H9 (cell line): ENCODE measurements at regions not wholly inside any gene's neighbourhood (a gene's known extent, or its start where the extent isn't known, plus 50 kb on each side); places are given as distances from the start of the nearest gene placed in this dataset.

Experiments used
- DNase-seq: peaks from one replicate; pipeline ENCODE4 v3.0.0-alpha.2; 2017
- H2AFZ ChIP-seq: one replicate; pipeline ENCODE4 v1.6.1; 2013; ENCODE audit warnings: mild to moderate bottlenecking, low read length, control low read depth, moderate library complexity
- H2AK5ac ChIP-seq: 2 replicates; pipeline ENCODE4 v1.6.1; 2013; ENCODE audit warnings: low read length, control low read depth, mixed read lengths; ENCODE audit not compliant: insufficient read length
- H2BK120ac ChIP-seq: one replicate; pipeline ENCODE4 v1.6.1; 2013; ENCODE audit warnings: low read depth, mild to moderate bottlenecking, low read length, control low read depth, inconsistent platforms; ENCODE audit not compliant: poor library complexity, severe bottlenecking
- H2BK12ac ChIP-seq: 2 replicates; pipeline ENCODE4 v1.6.1; 2013; ENCODE audit warnings: low read length, control low read depth, mixed read lengths, low read depth; ENCODE audit not compliant: insufficient read length
- H2BK15ac ChIP-seq: 2 replicates; pipeline ENCODE4 v1.6.1; 2013; ENCODE audit warnings: low read depth, low read length, control low read depth
- H2BK20ac ChIP-seq: one replicate; pipeline ENCODE4 v1.6.1; 2013; ENCODE audit warnings: low read depth, mild to moderate bottlenecking, low read length, control low read depth, inconsistent platforms; ENCODE audit not compliant: poor library complexity, severe bottlenecking
- H2BK5ac ChIP-seq: 2 replicates; pipeline ENCODE4 v1.6.1; 2013; ENCODE audit warnings: low read length, control low read depth, mixed read lengths; ENCODE audit not compliant: insufficient read length
- H3K14ac ChIP-seq: 2 replicates; pipeline ENCODE4 v1.6.1; 2013; ENCODE audit warnings: low read length, control low read depth; ENCODE audit not compliant: insufficient read depth
- H3K18ac ChIP-seq: 2 replicates; pipeline ENCODE4 v1.6.1; 2013; ENCODE audit warnings: low read depth, mild to moderate bottlenecking, mixed read lengths, low read length, control low read depth; ENCODE audit not compliant: insufficient read length
- H3K23ac ChIP-seq: 2 replicates; pipeline ENCODE4 v1.6.1; 2013; ENCODE audit warnings: low read length, control low read depth, mixed read lengths, low read depth; ENCODE audit not compliant: insufficient read length
- H3K23me2 ChIP-seq: 2 replicates; pipeline ENCODE4 v1.6.1; 2013; ENCODE audit warnings: low read depth, mild to moderate bottlenecking, mixed read lengths, low read length, control low read depth; ENCODE audit not compliant: insufficient read length, poor library complexity, severe bottlenecking
- H3K27ac ChIP-seq: 2 replicates; pipeline ENCODE4 v1.5.1; 2013; ENCODE audit warnings: low read length, control low read depth, mixed read lengths, low read depth; ENCODE audit not compliant: insufficient read length
- H3K27me3 ChIP-seq: 2 replicates; pipeline ENCODE4 v1.6.1; 2013; ENCODE audit warnings: low read length, control low read depth, inconsistent platforms; ENCODE audit not compliant: insufficient read depth
- H3K4ac ChIP-seq: 2 replicates; pipeline ENCODE4 v1.6.1; 2013; ENCODE audit warnings: low read depth, mild to moderate bottlenecking, control low read depth, inconsistent platforms, low read length, moderate library complexity
- H3K4me1 ChIP-seq: 2 replicates; pipeline ENCODE4 v1.6.1; 2013; ENCODE audit warnings: low read length, control low read depth, inconsistent platforms; ENCODE audit not compliant: insufficient read depth
- H3K4me2 ChIP-seq: 2 replicates; pipeline ENCODE4 v1.6.1; 2013; ENCODE audit warnings: low read length, control low read depth, mixed read lengths; ENCODE audit not compliant: insufficient read length, insufficient read depth
- H3K56ac ChIP-seq: 2 replicates; pipeline ENCODE4 v1.6.1; 2013; ENCODE audit warnings: low read depth, mild to moderate bottlenecking, mixed read lengths, low read length, control low read depth; ENCODE audit not compliant: insufficient read length
- H3K79me1 ChIP-seq: 2 replicates; pipeline ENCODE4 v1.6.1; 2013; ENCODE audit warnings: low read depth, mild to moderate bottlenecking, moderate library complexity, low read length, control low read depth, inconsistent platforms; ENCODE audit not compliant: insufficient read depth, poor library complexity, severe bottlenecking
- H3K79me2 ChIP-seq: 2 replicates; pipeline ENCODE4 v1.6.1; 2013; ENCODE audit warnings: low read length, control low read depth, inconsistent platforms; ENCODE audit not compliant: insufficient read depth
- H3K9ac ChIP-seq: 2 replicates; pipeline ENCODE4 v1.6.1; 2013; ENCODE audit warnings: low read length, control low read depth, mixed read lengths; ENCODE audit not compliant: insufficient read length; ENCODE audit errors: extremely low read depth
- H3K9me3 ChIP-seq: one replicate; pipeline ENCODE4 v1.6.1; 2013; ENCODE audit warnings: low read depth, low read length, inconsistent platforms; ENCODE audit not compliant: control insufficient read depth
- H3T11ph ChIP-seq: one replicate; pipeline ENCODE4 v1.6.1; 2013; ENCODE audit warnings: mild to moderate bottlenecking, low read length, control low read depth, inconsistent platforms
- H4K20me1 ChIP-seq: one replicate; pipeline ENCODE4 v1.6.1; 2013; ENCODE audit not compliant: control insufficient read depth, insufficient read length, insufficient read depth
- H4K5ac ChIP-seq: 2 replicates; pipeline ENCODE4 v1.6.1; 2013; ENCODE audit warnings: low read depth, mild to moderate bottlenecking, mixed read lengths, low read length, control low read depth; ENCODE audit not compliant: insufficient read length
- H4K8ac ChIP-seq: replicated peaks from 2 replicates; pipeline ENCODE4 v1.6.1; 2013; ENCODE audit warnings: low read length, control low read depth, mixed read lengths, low read depth; ENCODE audit not compliant: insufficient read length
- H4K91ac ChIP-seq: 2 replicates; pipeline ENCODE4 v1.6.1; 2013; ENCODE audit warnings: low read depth, mild to moderate bottlenecking, moderate library complexity, mixed read lengths, low read length, control low read depth; ENCODE audit not compliant: insufficient read length
- H3K27ac Mint-ChIP-seq, 3 experiments: 2 replicates in 2 of 3; 3 replicates in 1 of 3; pipeline ENCODE4 v1.8.0; 2020 to 2021; ENCODE audit warnings: mixed read lengths in 3 of 3, mild to moderate bottlenecking in 1 of 3, moderate library complexity in 1 of 3
- H3K27me3 Mint-ChIP-seq: 2 replicates; pipeline ENCODE4 v1.8.0; 2021; ENCODE audit warnings: low read depth, mild to moderate bottlenecking, moderate library complexity, mixed read lengths
- H3K36me3 Mint-ChIP-seq, 3 experiments: 2 replicates in 2 of 3; 3 replicates in 1 of 3; pipeline ENCODE4 v1.8.0; 2020 to 2021; ENCODE audit warnings: low read depth in 3 of 3, mixed read lengths in 3 of 3; ENCODE audit not compliant: insufficient read depth in 1 of 3
- H3K4me1 Mint-ChIP-seq, 2 experiments: 2 replicates each; pipeline ENCODE4 v1.8.0; 2020; ENCODE audit warnings: mixed read lengths in 2 of 2
- H3K4me3 Mint-ChIP-seq, 2 experiments: 2 replicates in 1 of 2; 3 replicates in 1 of 2; pipeline ENCODE4 v1.8.0; 2020 to 2021; ENCODE audit warnings: mild to moderate bottlenecking in 2 of 2, mixed read lengths in 2 of 2, moderate library complexity in 1 of 2
- H3K9me3 Mint-ChIP-seq, 2 experiments: 2 replicates in 1 of 2; 3 replicates in 1 of 2; pipeline ENCODE4 v1.8.0; 2020; ENCODE audit warnings: mild to moderate bottlenecking in 2 of 2, mixed read lengths in 2 of 2, moderate library complexity in 1 of 2
- WGBS: extraction: QIAGEN DNeasy Blood & Tissue Kit; methylation state at CpG from one replicate; pipeline ENCODE4 v1.1.7; 2013; ENCODE audit warnings: missing lambda C conversion rate, low lambda C conversion rate, mixed read lengths; ENCODE audit not compliant: insufficient read length; ENCODE audit errors: extremely low coverage; 5-methylcytosine and 5-hydroxymethylcytosine counted together
- TF ChIP-seq, protein P1 (sequence below): fragments of 200-600 bp; sonication (generic); conservative IDR thresholded peaks from 3 replicates; pipeline ENCODE4 v1.8.0; 2021; ENCODE audit warnings: antibody characterized with exemption, mild to moderate bottlenecking

- H4K5ac ChIP-seq = no peak overlapping the region
- no peak overlapping the region for H2BK15ac ChIP-seq
- H3K18ac ChIP-seq = no peak overlapping the region
- no peaks in the 10 kb centered on the region for H3K23me2 ChIP-seq
- no peak overlapping the region for H2BK20ac ChIP-seq
- H3K9ac ChIP-seq = no peak overlapping the region
- no peaks in the 10 kb centered on the region for H4K20me1 ChIP-seq
- H3K23ac ChIP-seq = no peak overlapping the region
- no peak overlapping the region for H2BK12ac ChIP-seq
- TF ChIP-seq, protein P1, sequence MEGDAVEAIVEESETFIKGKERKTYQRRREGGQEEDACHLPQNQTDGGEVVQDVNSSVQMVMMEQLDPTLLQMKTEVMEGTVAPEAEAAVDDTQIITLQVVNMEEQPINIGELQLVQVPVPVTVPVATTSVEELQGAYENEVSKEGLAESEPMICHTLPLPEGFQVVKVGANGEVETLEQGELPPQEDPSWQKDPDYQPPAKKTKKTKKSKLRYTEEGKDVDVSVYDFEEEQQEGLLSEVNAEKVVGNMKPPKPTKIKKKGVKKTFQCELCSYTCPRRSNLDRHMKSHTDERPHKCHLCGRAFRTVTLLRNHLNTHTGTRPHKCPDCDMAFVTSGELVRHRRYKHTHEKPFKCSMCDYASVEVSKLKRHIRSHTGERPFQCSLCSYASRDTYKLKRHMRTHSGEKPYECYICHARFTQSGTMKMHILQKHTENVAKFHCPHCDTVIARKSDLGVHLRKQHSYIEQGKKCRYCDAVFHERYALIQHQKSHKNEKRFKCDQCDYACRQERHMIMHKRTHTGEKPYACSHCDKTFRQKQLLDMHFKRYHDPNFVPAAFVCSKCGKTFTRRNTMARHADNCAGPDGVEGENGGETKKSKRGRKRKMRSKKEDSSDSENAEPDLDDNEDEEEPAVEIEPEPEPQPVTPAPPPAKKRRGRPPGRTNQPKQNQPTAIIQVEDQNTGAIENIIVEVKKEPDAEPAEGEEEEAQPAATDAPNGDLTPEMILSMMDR = peak; percentile 68
- no peaks in the 10 kb centered on the region; a peak in 1 of 7 replicates for H3K36me3 Mint-ChIP-seq
- H3K4me2 ChIP-seq = no peak overlapping the region
- no peak overlapping the region for H3K56ac ChIP-seq
- no peak overlapping the region for H2BK120ac ChIP-seq
- no peaks in the 10 kb centered on the region for H3K27me3 ChIP-seq
- no peaks in the 10 kb centered on the region for H3K4me1 Mint-ChIP-seq
- H3K9me3 ChIP-seq = no peaks in the 10 kb centered on the region
- no peaks in the 10 kb centered on the region; the same call in none of the 2 replicates for H3K27me3 Mint-ChIP-seq
- H3K14ac ChIP-seq = no peak overlapping the region
- H2AFZ ChIP-seq = no peak overlapping the region
- H3K9me3 Mint-ChIP-seq = peaks cover 2 to 4% of the 10 kb centered on the region in 2 experiments; a peak in 1 of 5 replicates
- H4K8ac ChIP-seq = no peak overlapping the region
- DNase-seq = no peak
- H2AK5ac ChIP-seq = no peak overlapping the region
- no CpG with 5 or more reads among the region's 2 CpGs for WGBS
- no peak overlapping the region for H3K4me3 Mint-ChIP-seq
- no peak overlapping the region for H3T11ph ChIP-seq
- no peaks in the 10 kb centered on the region for H3K79me2 ChIP-seq
- no peak overlapping the region for H3K27ac Mint-ChIP-seq
- no peak overlapping the region for H3K27ac ChIP-seq
- H3K4me1 ChIP-seq = no peaks in the 10 kb centered on the region
- H4K91ac ChIP-seq = no peak overlapping the region
- H2BK5ac ChIP-seq = no peak overlapping the region
- no peaks in the 10 kb centered on the region for H3K79me1 ChIP-seq
- H3K4ac ChIP-seq = no peak overlapping the region
Measured at GRCh38 chr17:71959154-71959553, 161.7 kb upstream of the SOX9 start.
